Neural cell (in vitro differentiated cells): ENCODE measurements at regions not wholly inside any gene's neighbourhood (a gene's known extent, or its start where the extent isn't known, plus 50 kb on each side); places are given as distances from the start of the nearest gene placed in this dataset.
A peak's percentile ranks its signal among the peaks of the same experiment; 100 is the strongest.

Source experiments
- H2AFZ ChIP-seq: fragments of 200-600, 300-800 bp; sonication (generic), shearing (Covaris generic); 2 replicates; pipeline ENCODE4 v1.6.0; 2014; ENCODE audit warnings: low read depth, mild to moderate bottlenecking, antibody characterized with exemption, low read length, moderate library complexity
- H3F3A ChIP-seq: fragments of 200-600 bp; shearing (Covaris generic); 2 replicates; pipeline ENCODE4 v1.6.1; 2016; ENCODE audit warnings: mild to moderate bottlenecking, moderate library complexity, mixed read lengths, antibody characterized with exemption, low read length; ENCODE audit not compliant: insufficient read depth, poor library complexity, severe bottlenecking
- H3K27ac ChIP-seq: fragments of 200-600, 300-800 bp; sonication (generic), shearing (Covaris generic); 2 replicates; pipeline ENCODE4 v1.5.1; 2014; ENCODE audit warnings: mild to moderate bottlenecking, low read length, moderate library complexity
- H3K27me3 ChIP-seq: fragments of 300-800, 200-600 bp; sonication (generic), shearing (Covaris generic); 2 replicates; pipeline ENCODE4 v1.6.0; 2014; ENCODE audit warnings: mild to moderate bottlenecking, low read depth, low read length, moderate library complexity; ENCODE audit not compliant: insufficient read depth
- H3K36me3 ChIP-seq: fragments of 300-800, 200-600 bp; sonication (generic), shearing (Covaris generic); 2 replicates; pipeline ENCODE4 v1.5.1; 2014; ENCODE audit warnings: mild to moderate bottlenecking, antibody characterized with exemption, low read length, moderate library complexity; ENCODE audit not compliant: insufficient read depth
- H3K4me2 ChIP-seq: fragments of 300-800, 200-600 bp; sonication (generic), shearing (Covaris generic); 2 replicates; pipeline ENCODE4 v1.6.0; 2014; ENCODE audit warnings: mild to moderate bottlenecking, low read length
- H3K4me3 ChIP-seq: fragments of 300-800, 200-600 bp; sonication (generic), shearing (Covaris generic); 2 replicates; pipeline ENCODE4 v1.5.1; 2014; ENCODE audit warnings: mild to moderate bottlenecking, low read length, moderate library complexity
- H3K79me2 ChIP-seq: fragments of 200-600 bp; shearing (Covaris generic); replicated peaks from 2 replicates; pipeline ENCODE4 v1.6.0; 2014; ENCODE audit warnings: mild to moderate bottlenecking, low read length, moderate library complexity; ENCODE audit not compliant: insufficient read depth
- H3K9ac ChIP-seq: fragments of 300-800, 200-600 bp; sonication (generic), shearing (Covaris generic); 2 replicates; pipeline ENCODE4 v1.6.1; 2016; ENCODE audit warnings: mild to moderate bottlenecking, low read length, mixed read lengths
- H3K9me2 ChIP-seq: fragments of 200-600 bp; shearing (Covaris generic); 2 replicates; pipeline ENCODE4 v1.6.1; 2016; ENCODE audit warnings: mild to moderate bottlenecking, low read length, mixed read lengths; ENCODE audit not compliant: insufficient read depth
- H3K9me3 ChIP-seq: fragments of 200-600, 300-800 bp; sonication (generic), shearing (Covaris generic); 2 replicates; pipeline ENCODE4 v1.6.1; 2016; ENCODE audit warnings: mild to moderate bottlenecking, mixed run types, low read length, moderate library complexity, mixed read lengths
- H4K20me1 ChIP-seq: fragments of 200-600 bp; shearing (Covaris generic); 2 replicates; pipeline ENCODE4 v1.6.1; 2016; ENCODE audit warnings: mild to moderate bottlenecking, mixed run types; ENCODE audit not compliant: insufficient read depth
- CTCF ChIP-seq: fragments of 450-650 bp; IDR thresholded peaks from 2 replicates; pipeline ENCODE4 v1.5.1; 2014; ENCODE audit warnings: antibody characterized with exemption, mild to moderate bottlenecking, moderate library complexity; ENCODE audit not compliant: poor library complexity, severe bottlenecking
- EP300 ChIP-seq: fragments of 450-650 bp; conservative IDR thresholded peaks from 2 replicates; pipeline ENCODE4 v1.6.1; 2014; ENCODE audit warnings: antibody characterized with exemption, mild to moderate bottlenecking, moderate library complexity; ENCODE audit not compliant: poor library complexity, severe bottlenecking
- EZH2 ChIP-seq: fragments of 200-600, 300-800 bp; shearing (Covaris generic), sonication (generic); IDR thresholded peaks from 2 replicates; pipeline ENCODE4 v1.6.1; 2014; ENCODE audit warnings: antibody characterized with exemption, low read length, borderline replicate concordance, mild to moderate bottlenecking; ENCODE audit not compliant: insufficient read depth, poor library complexity, severe bottlenecking
- MXI1 ChIP-seq: fragments of 450-650 bp; conservative IDR thresholded peaks from 2 replicates; pipeline ENCODE4 v1.6.1; 2014; ENCODE audit warnings: antibody characterized with exemption, mild to moderate bottlenecking; ENCODE audit not compliant: poor library complexity, severe bottlenecking
- POLR2AphosphoS5 ChIP-seq: IDR thresholded peaks from 2 replicates; pipeline ENCODE4 v1.6.1; 2012
- RAD21 ChIP-seq: fragments of 450-650 bp; conservative IDR thresholded peaks from 2 replicates; pipeline ENCODE4 v1.6.1; 2014; ENCODE audit warnings: antibody characterized with exemption, mild to moderate bottlenecking, moderate library complexity
- REST ChIP-seq: IDR thresholded peaks from 2 replicates; pipeline ENCODE4 v1.6.1; 2012; ENCODE audit warnings: borderline replicate concordance
- SMC3 ChIP-seq: fragments of 450-650 bp; conservative IDR thresholded peaks from 2 replicates; pipeline ENCODE4 v1.6.1; 2014; ENCODE audit warnings: antibody characterized with exemption, mild to moderate bottlenecking, moderate library complexity; ENCODE audit not compliant: poor library complexity
- TAF1 ChIP-seq: IDR thresholded peaks from 2 replicates; pipeline ENCODE4 v1.6.1; 2012; ENCODE audit warnings: low read depth

DNA sequence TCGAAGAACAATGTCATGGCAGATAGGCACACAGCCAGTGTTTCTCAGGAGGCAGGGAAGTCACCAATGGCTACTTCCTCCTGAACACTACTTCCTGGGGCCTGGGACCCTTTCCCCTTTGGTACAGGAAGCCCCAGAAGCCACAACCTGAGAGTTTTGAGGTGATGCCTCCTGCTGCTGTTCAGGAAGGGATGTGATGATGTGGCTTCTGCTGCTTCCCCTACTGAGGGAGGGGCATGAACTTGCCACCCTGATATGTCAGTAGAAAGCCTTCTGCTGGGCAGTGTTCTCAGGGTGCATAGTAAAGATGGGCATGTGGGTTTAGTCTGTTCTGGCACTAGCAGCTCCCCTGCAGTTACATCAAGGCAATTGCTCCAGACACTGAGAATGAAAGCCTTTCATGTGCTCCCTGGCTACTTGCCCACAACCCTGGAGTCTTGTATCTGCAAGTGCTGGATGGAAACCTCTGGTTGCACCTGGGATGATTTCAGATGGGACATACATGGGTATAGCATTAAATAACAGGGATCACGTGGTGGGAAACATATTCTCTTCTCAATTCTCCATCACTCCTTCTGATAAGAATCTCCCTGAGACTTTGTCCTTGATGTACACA, 69.3 kb downstream of the ADRA2A start:
- H3K4me3 ChIP-seq: no peak overlapping the region
- no peak overlapping the region for H2AFZ ChIP-seq
- no peaks in the 10 kb centered on the region for H4K20me1 ChIP-seq
- H3K27me3 ChIP-seq: peaks cover 20% of the 10 kb centered on the region
- H3K9ac ChIP-seq: no peak overlapping the region
- H3K36me3 ChIP-seq: no peaks in the 10 kb centered on the region
- H3K4me2 ChIP-seq: no peak overlapping the region
- no peaks in the 10 kb centered on the region for H3F3A ChIP-seq
- no peak overlapping the region for H3K27ac ChIP-seq
- no peaks in the 10 kb centered on the region for H3K9me3 ChIP-seq
- H3K9me2 ChIP-seq: no peaks in the 10 kb centered on the region
- no peak for TF ChIP-seq REST
- no peak for TF ChIP-seq POLR2AphosphoS5
- TF ChIP-seq EZH2: no peak
- no peak for TF ChIP-seq TAF1
- TF ChIP-seq RAD21: no peak
- no peak for TF ChIP-seq EP300
- TF ChIP-seq CTCF: no peak
- no peak for TF ChIP-seq SMC3
- H3K79me2 ChIP-seq: no peaks in the 10 kb centered on the region

GRCh38 chr10:111148025-111148424, 71.2 kb downstream of the ADRA2A start:
- H4K20me1 ChIP-seq: no peaks in the 10 kb centered on the region
- H3F3A ChIP-seq: no peaks in the 10 kb centered on the region
- no peak overlapping the region for H2AFZ ChIP-seq
- no peak overlapping the region for H3K4me2 ChIP-seq
- TF ChIP-seq EP300: peak; percentile 43
- no peak for TF ChIP-seq RAD21
- no peak overlapping the region for H3K4me3 ChIP-seq
- H3K9me3 ChIP-seq: no peaks in the 10 kb centered on the region
- no peak overlapping the region for H3K27ac ChIP-seq
- no peak overlapping the region for H3K9ac ChIP-seq
- peaks cover 4% of the 10 kb centered on the region for H3K27me3 ChIP-seq
- H3K79me2 ChIP-seq: no peaks in the 10 kb centered on the region
- H3K36me3 ChIP-seq: no peaks in the 10 kb centered on the region
- H3K9me2 ChIP-seq: no peaks in the 10 kb centered on the region

DNA sequence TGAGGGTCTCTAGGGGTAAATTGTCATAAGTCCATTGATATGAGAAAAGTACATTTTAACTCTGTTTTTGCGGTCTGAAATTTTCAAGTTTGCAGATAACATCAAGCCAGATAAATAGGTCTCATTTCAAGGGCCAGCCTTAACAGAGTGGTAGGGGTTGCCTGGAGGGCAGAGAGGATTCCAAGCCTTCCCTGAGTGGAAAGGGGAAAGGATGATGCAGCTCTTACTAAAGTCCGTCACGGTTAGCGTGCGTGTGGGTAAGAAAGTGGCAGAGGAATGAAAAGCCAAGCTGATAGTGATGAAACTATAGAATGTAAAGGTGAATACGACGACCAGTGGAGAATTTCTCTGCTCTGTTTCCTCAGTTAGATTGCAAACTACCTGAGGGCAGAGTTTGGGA, 71.6 kb downstream of the ADRA2A start:
- no peak overlapping the region for H2AFZ ChIP-seq
- H3K4me2 ChIP-seq: no peak overlapping the region
- H3F3A ChIP-seq: no peaks in the 10 kb centered on the region
- H3K79me2 ChIP-seq: no peaks in the 10 kb centered on the region
- no peaks in the 10 kb centered on the region for H3K36me3 ChIP-seq
- H3K27me3 ChIP-seq: no peaks in the 10 kb centered on the region
- H3K9me2 ChIP-seq: no peaks in the 10 kb centered on the region
- TF ChIP-seq RAD21 (no peak), CTCF (no peak), REST (no peak), EZH2 (no peak), SMC3 (no peak), TAF1 (no peak), POLR2AphosphoS5 (no peak), MXI1 (no peak)
- no peaks in the 10 kb centered on the region for H4K20me1 ChIP-seq
- H3K9ac ChIP-seq: no peak overlapping the region
- no peaks in the 10 kb centered on the region for H3K9me3 ChIP-seq
- H3K27ac ChIP-seq: no peak overlapping the region
- no peak overlapping the region for H3K4me3 ChIP-seq
